Psoas muscle (tissue), 7 donors: ENCODE measurements at regions not wholly inside any gene's neighbourhood (a gene's known extent, or its start where the extent isn't known, plus 50 kb on each side); places are given as distances from the start of the nearest gene placed in this dataset.

Source experiments
- ATAC-seq, 4 donors: fragments of 200-7000 bp; cut with Tn5 transposase; one replicate each; pipeline ENCODE4 v1.9.1; 2020; ENCODE audit warnings: moderate library complexity in 3 of 4, mild to moderate bottlenecking in 2 of 4
- DNase-seq, 2 donors: peaks; one replicate each; pipeline ENCODE4 v3.0.0-alpha.2; 2020
- H3K27ac ChIP-seq: fragments of 200-600 bp; one replicate; pipeline ENCODE4 v1.8.0; 2022
- H3K27me3 ChIP-seq, 3 donors: fragments of 200-600 bp in 1 of 3; one replicate each; pipeline versions ENCODE4 v1.6.1 to v1.8.0; 2013 to 2022; ENCODE audit warnings: low read length in 2 of 3, mild to moderate bottlenecking in 2 of 3, moderate library complexity in 1 of 3; ENCODE audit not compliant: insufficient read depth in 3 of 3
- H3K36me3 ChIP-seq, 2 donors: fragments of 200-600 bp in 1 of 2; one replicate each; pipeline versions ENCODE4 v1.6.1 to v1.8.0; 2013 to 2022; ENCODE audit warnings: low read depth in 1 of 2, mild to moderate bottlenecking in 1 of 2, moderate library complexity in 1 of 2; ENCODE audit not compliant: insufficient read depth in 1 of 2
- H3K4me1 ChIP-seq: fragments of 200-600 bp; one replicate; pipeline ENCODE4 v1.8.0; 2022
- H3K4me3 ChIP-seq: fragments of 200-600 bp; one replicate; pipeline ENCODE4 v1.8.0; 2022; ENCODE audit warnings: mild to moderate bottlenecking
- H3K9me3 ChIP-seq: fragments of 200-600 bp; one replicate; pipeline ENCODE4 v1.8.0; 2022
- WGBS, 3 donors: extraction: QIAGEN DNeasy Blood & Tissue Kit; methylation state at CpG; one replicate each; pipeline versions ENCODE4 v1.1.6 to v1.1.7; 2013; 5-methylcytosine and 5-hydroxymethylcytosine counted together
- intact Hi-C, 2 donors: fragments of 100-400 bp; cut with DNase I; formaldehyde crosslinking; loops; one replicate each; pipeline versions ENCODE4 v1.11.0 to v1.14.2; 2022
- TF ChIP-seq, protein P1 (sequence below): fragments of 200-600 bp; IDR thresholded peaks from one replicate; pipeline ENCODE4 v1.8.0; 2022; ENCODE audit warnings: antibody characterized with exemption
- donor health status: healthy with polysubstance abuse.
- donor health status: DM: no; HTN: no; CAD: no; lungs with moderate emphysema.
- donor health status: Bipolar disorder and iron deficiency.
- donor health status: healthy.
- donor health status: DM: yes; HTN: yes; CAD: no.
- donor health status: DM: no; HTN: no; CAD: no.
- donor health status: DM: yes; HTN: yes; CAD: no.

DNA sequence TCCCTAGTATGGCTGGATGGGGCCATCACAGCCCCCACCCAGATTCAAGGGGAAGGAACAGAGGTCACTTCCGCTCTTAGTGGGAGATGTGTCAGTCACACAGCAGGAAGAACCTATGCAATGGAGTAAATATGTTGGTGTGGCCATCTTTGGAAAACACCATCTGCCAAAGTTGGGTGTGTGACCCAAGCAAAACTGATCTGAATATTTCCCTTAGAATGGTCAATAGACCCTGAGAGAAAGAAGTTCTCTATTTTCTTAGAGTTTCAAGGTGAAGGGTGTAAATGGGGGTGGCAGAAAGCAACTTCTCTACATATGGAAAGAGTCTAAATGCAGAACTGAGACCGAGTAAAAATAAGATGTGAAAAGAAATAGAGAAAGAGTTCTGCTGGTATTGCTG is 212.7 kb downstream of the ESM1 start:
- DNase-seq (no peak), ATAC-seq (no peak)
- Histone ChIP-seq H3K9me3 (no peaks in the 10 kb centered on the region), H3K36me3 (no peaks in the 10 kb centered on the region), H3K4me3 (no peak overlapping the region), H3K4me1 (no peaks in the 10 kb centered on the region), H3K27me3 (no peaks in the 10 kb centered on the region), H3K27ac (no peak overlapping the region)
- 91 to 93% (median 93%) methylated on average over 2 of the region's 2 CpGs for WGBS, 3 donors
- intact Hi-C loops = no loop called here
- TF ChIP-seq, protein P1, sequence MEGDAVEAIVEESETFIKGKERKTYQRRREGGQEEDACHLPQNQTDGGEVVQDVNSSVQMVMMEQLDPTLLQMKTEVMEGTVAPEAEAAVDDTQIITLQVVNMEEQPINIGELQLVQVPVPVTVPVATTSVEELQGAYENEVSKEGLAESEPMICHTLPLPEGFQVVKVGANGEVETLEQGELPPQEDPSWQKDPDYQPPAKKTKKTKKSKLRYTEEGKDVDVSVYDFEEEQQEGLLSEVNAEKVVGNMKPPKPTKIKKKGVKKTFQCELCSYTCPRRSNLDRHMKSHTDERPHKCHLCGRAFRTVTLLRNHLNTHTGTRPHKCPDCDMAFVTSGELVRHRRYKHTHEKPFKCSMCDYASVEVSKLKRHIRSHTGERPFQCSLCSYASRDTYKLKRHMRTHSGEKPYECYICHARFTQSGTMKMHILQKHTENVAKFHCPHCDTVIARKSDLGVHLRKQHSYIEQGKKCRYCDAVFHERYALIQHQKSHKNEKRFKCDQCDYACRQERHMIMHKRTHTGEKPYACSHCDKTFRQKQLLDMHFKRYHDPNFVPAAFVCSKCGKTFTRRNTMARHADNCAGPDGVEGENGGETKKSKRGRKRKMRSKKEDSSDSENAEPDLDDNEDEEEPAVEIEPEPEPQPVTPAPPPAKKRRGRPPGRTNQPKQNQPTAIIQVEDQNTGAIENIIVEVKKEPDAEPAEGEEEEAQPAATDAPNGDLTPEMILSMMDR = no peak

- intact Hi-C loops = no loop called here
- TF ChIP-seq, protein P1 = no peak
- Histone ChIP-seq H3K9me3 (no peaks in the 10 kb centered on the region), H3K27ac (no peak overlapping the region), H3K27me3 (no peaks in the 10 kb centered on the region), H3K36me3 (no peaks in the 10 kb centered on the region), H3K4me1 (no peaks in the 10 kb centered on the region), H3K4me3 (no peak overlapping the region)
- DNase-seq (no peak), ATAC-seq (no peak)
- 69 to 73% (median 72%) methylated on average over 3 of the region's 3 CpGs for WGBS, 3 donors
Observed at GRCh38 chr5:54772231-54772630, 213.2 kb downstream of the ESM1 start.

GRCh38 chr5:54769746-54770145 is 215.6 kb downstream of the ESM1 start:
- ATAC-seq = no peak
- WGBS, 3 donors = 96 to 100% (median 100%) methylated on average over 1 of the region's 1 CpG
- DNase-seq = no peak
- intact Hi-C loops = no loop called here
- Histone ChIP-seq H3K36me3 (no peaks in the 10 kb centered on the region), H3K27ac (no peak overlapping the region), H3K4me3 (no peak overlapping the region), H3K9me3 (no peaks in the 10 kb centered on the region), H3K27me3 (no peaks in the 10 kb centered on the region), H3K4me1 (no peaks in the 10 kb centered on the region)
- TF ChIP-seq, protein P1 = no peak

GRCh38 chr5:54769072-54769471 is 216.3 kb downstream of the ESM1 start:
- Histone ChIP-seq H3K27me3 (no peaks in the 10 kb centered on the region), H3K4me1 (no peaks in the 10 kb centered on the region), H3K27ac (no peak overlapping the region), H3K36me3 (no peaks in the 10 kb centered on the region), H3K4me3 (no peak overlapping the region), H3K9me3 (no peaks in the 10 kb centered on the region)
- TF ChIP-seq, protein P1 = no peak
- ATAC-seq = no peak
- intact Hi-C loops = no loop called here
- WGBS, 3 donors = 85 to 89% (median 85%) methylated on average over 6 of the region's 6 CpGs
- no peak for DNase-seq

GRCh38 chr5:54766748-54767147 is 218.6 kb downstream of the ESM1 start:
- ATAC-seq = no peak
- no peaks in the 10 kb centered on the region for H3K4me1 ChIP-seq
- H3K36me3 ChIP-seq = no peaks in the 10 kb centered on the region
- DNase-seq = no peak
- H3K27me3 ChIP-seq = no peaks in the 10 kb centered on the region
- H3K9me3 ChIP-seq = no peaks in the 10 kb centered on the region
- no peak overlapping the region for H3K4me3 ChIP-seq
- no peak overlapping the region for H3K27ac ChIP-seq
- WGBS, 3 donors = 52 to 97% (median 90%) methylated on average over 1 of the region's 1 CpG
- TF ChIP-seq, protein P1 = no peak
- intact Hi-C loops = no loop called here
